ENCODE measurements at regions not wholly inside any gene's neighbourhood (a gene's known extent, or its start where the extent isn't known, plus 50 kb on each side); places are given as distances from the start of the nearest gene placed in this dataset.

DNA sequence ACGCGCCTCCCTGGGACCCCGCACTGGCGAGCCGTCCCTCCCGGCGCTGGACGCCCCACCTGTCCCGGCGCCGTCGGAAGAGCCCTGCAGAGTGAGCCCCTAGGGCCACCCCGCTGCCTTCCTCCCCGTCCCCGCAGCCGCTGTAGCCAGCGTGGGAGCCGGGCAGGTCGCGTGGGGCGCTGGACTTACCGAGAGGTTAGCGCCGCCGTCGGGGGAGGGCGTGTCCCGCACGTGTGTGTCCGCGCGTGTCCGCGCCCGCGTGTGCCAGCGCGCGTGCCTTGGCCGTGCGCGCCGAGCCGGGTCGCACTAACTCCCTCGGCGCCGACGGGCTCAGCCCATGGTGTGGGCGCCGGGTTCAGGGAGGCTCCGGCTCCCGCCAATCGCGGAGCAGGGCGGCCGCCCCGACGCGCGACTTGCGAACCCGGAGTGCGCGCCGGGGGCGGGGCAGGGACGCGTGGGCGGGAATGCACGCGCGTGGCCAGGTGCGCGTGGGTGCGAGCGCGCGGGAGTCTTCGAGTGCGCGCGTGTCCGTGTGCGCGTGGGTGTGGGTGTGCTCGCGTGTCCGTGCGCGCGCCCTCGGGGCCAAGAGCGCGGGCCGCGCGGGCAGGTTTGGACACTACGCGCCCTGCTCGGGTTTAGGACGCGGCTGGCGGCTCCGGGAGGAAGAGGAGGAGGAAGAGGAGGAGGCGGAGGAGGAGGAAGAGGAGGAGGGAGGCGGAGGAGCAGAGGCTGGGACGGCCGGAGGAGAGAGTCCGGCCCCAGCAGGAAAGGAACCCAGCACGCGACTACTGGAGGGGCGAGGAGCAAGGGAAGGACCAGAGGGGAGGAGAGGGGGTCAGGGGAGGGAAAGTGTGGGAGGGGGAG is 145.2 kb upstream of the ETS2 start:
- no peaks in the 10 kb centered on the region for H3K4me1 ChIP-seq (ENCODE audit: insufficient read depth, low read length)
- H3K9ac ChIP-seq (ENCODE audit: low read depth, low read length): no peak overlapping the region
- TF ChIP-seq EZH2 (IDR thresholded peaks at IDR 0.05; ENCODE audit: borderline replicate concordance, low read depth, low read length, severe bottlenecking) (no peak), CTCF (IDR thresholded peaks at IDR 0.05; ENCODE audit: borderline replicate concordance, extremely low read depth, low read length, poor library complexity, severe bottlenecking) (no peak)
- no peaks in the 10 kb centered on the region for H3K79me2 ChIP-seq (ENCODE audit: insufficient read depth, low read length)
- H3K9me3 ChIP-seq (ENCODE audit: insufficient read depth, low read length, severe bottlenecking): no peaks in the 10 kb centered on the region
- no peak overlapping the region for H2AFZ ChIP-seq (ENCODE audit: low read depth, low read length)
- no peaks in the 10 kb centered on the region for H3K36me3 ChIP-seq (ENCODE audit: insufficient read depth, low read length)
- H3K4me3 ChIP-seq (ENCODE audit: low read depth in 1 of 2, low read length in 2 of 2): no peak overlapping the region
- H3K27me3 ChIP-seq (ENCODE audit: insufficient read depth, low read length, poor library complexity): peaks cover 36% of the 10 kb centered on the region
- H3K4me2 ChIP-seq (ENCODE audit: insufficient read depth, low read length): no peak overlapping the region
- H3K27ac ChIP-seq (ENCODE audit: low read length): no peak overlapping the region
- no peak for DNase-seq
- no peaks in the 10 kb centered on the region for H4K20me1 ChIP-seq (ENCODE audit: insufficient read depth, low read length)
- ATAC-seq (ENCODE audit: insufficient read depth, low read depth): no peak

DNA sequence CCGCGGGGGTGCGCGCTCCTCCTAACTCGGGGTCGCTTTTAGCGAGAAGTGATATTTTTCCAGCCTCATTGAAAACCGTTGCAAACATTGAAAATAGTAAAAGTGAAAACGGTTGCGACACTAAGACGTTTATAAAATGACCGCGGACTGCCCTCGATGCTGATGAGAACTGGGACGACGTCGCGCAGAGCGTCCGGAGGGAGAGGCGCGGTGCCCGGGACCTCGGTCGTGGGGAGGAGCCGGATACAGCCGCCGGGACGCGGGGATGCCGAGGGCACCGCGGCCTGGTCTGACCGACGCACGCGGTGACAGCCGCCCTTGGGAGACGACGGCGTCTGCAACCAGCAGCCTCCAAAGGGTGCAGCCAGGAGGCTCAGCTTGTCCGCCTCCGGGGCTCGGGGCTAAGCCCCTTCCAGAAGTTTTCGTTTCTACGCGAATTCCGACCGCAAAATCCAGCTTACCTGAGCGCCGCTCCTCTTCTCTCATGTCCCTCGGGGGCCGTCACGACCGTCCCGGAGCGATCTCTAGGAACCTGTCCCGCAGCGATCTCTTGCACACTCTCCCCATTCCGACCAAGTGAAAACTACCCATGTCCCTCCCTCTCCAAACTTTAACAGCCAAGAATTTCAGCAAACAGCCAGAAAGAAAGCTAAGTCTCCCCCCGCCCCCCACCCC is 144.4 kb upstream of the ETS2 start:
- Histone ChIP-seq H3K4me3 (ENCODE audit: low read depth in 1 of 2, low read length in 2 of 2) (no peak overlapping the region), H3K36me3 (ENCODE audit: insufficient read depth, low read length) (no peaks in the 10 kb centered on the region), H3K4me1 (ENCODE audit: insufficient read depth, low read length) (no peaks in the 10 kb centered on the region), H3K9ac (ENCODE audit: low read depth, low read length) (no peak overlapping the region), H4K20me1 (ENCODE audit: insufficient read depth, low read length) (no peaks in the 10 kb centered on the region), H3K9me3 (ENCODE audit: insufficient read depth, low read length, severe bottlenecking) (no peaks in the 10 kb centered on the region), H3K27ac (ENCODE audit: low read length) (no peak overlapping the region), H2AFZ (ENCODE audit: low read depth, low read length) (no peak overlapping the region), H3K4me2 (ENCODE audit: insufficient read depth, low read length) (no peak overlapping the region), H3K27me3 (ENCODE audit: insufficient read depth, low read length, poor library complexity) (peaks cover 29% of the 10 kb centered on the region), H3K79me2 (ENCODE audit: insufficient read depth, low read length) (no peaks in the 10 kb centered on the region)
- DNase-seq (no peak), ATAC-seq (ENCODE audit: insufficient read depth, low read depth) (no peak)
- TF ChIP-seq EZH2 (IDR thresholded peaks at IDR 0.05; ENCODE audit: borderline replicate concordance, low read depth, low read length, severe bottlenecking) (no peak), CTCF (IDR thresholded peaks at IDR 0.05; ENCODE audit: borderline replicate concordance, extremely low read depth, low read length, poor library complexity, severe bottlenecking) (no peak)

DNA sequence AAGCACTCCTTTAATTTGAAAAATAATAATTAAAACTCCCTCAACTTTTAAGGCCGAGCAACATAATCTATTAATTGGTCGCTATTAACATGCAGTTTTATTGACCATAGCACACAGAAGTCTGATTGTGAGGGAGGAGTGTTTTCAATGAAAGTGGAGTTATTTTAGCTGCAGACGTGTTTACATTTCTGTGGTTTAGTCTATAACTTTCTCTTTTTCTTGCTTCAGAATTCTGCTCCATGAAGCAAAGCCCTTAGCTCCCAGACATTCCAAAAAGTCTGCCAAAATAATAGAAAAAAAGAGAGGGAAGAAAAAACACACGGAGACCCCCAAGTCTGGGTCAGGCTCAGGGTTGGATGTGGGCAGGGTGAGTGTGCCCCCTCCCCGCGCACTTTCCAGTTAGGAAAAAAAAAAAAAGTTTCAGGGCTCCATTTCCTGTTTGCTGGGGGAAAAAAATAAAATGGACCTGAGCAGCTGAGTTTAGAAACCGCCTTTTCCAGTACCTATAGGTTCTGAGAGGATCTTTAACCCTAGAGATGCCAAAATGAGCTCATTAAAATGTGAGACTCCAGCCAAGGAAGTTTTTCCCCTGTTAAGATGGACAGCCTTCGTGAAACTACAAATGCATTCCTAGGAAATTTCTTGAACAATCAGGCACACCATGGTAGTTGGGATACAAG is 143.7 kb upstream of the ETS2 start:
- H3K27ac ChIP-seq (ENCODE audit: low read length): no peak overlapping the region
- TF ChIP-seq EZH2 (IDR thresholded peaks at IDR 0.05; ENCODE audit: borderline replicate concordance, low read depth, low read length, severe bottlenecking): no peak
- TF ChIP-seq CTCF (IDR thresholded peaks at IDR 0.05; ENCODE audit: borderline replicate concordance, extremely low read depth, low read length, poor library complexity, severe bottlenecking): no peak
- no peaks in the 10 kb centered on the region for H3K79me2 ChIP-seq (ENCODE audit: insufficient read depth, low read length)
- no peak overlapping the region for H3K4me3 ChIP-seq (ENCODE audit: low read depth in 1 of 2, low read length in 2 of 2)
- H3K9ac ChIP-seq (ENCODE audit: low read depth, low read length): no peak overlapping the region
- H3K27me3 ChIP-seq (ENCODE audit: insufficient read depth, low read length, poor library complexity): peaks cover 22% of the 10 kb centered on the region
- H2AFZ ChIP-seq (ENCODE audit: low read depth, low read length): no peak overlapping the region
- H3K9me3 ChIP-seq (ENCODE audit: insufficient read depth, low read length, severe bottlenecking): no peaks in the 10 kb centered on the region
- no peaks in the 10 kb centered on the region for H3K4me1 ChIP-seq (ENCODE audit: insufficient read depth, low read length)
- H3K4me2 ChIP-seq (ENCODE audit: insufficient read depth, low read length): no peak overlapping the region
- H3K36me3 ChIP-seq (ENCODE audit: insufficient read depth, low read length): no peaks in the 10 kb centered on the region
- no peaks in the 10 kb centered on the region for H4K20me1 ChIP-seq (ENCODE audit: insufficient read depth, low read length)
- no peak for ATAC-seq (ENCODE audit: insufficient read depth, low read depth)
- no peak for DNase-seq

All from DND-41 (cell line).